Lower leg skin (tissue), 3 donors: ENCODE measurements at regions not wholly inside any gene's neighbourhood (a gene's known extent, or its start where the extent isn't known, plus 50 kb on each side); places are given as distances from the start of the nearest gene placed in this dataset.

Source experiments
- POLR2A ChIP-seq, 2 donors: fragments of 450-650 bp; IDR thresholded peaks; one replicate each; pipeline ENCODE4 v1.6.1; 2016 to 2017; ENCODE audit warnings: antibody characterized with exemption in 2 of 2, mild to moderate bottlenecking in 1 of 2, moderate library complexity in 1 of 2
- TF ChIP-seq, protein P1 (sequence below), 3 donors: fragments of 450-650 bp; IDR thresholded peaks; one replicate each; pipeline ENCODE4 v1.5.1; 2016; ENCODE audit warnings: antibody characterized with exemption in 3 of 3, mild to moderate bottlenecking in 3 of 3, moderate library complexity in 2 of 3

DNA sequence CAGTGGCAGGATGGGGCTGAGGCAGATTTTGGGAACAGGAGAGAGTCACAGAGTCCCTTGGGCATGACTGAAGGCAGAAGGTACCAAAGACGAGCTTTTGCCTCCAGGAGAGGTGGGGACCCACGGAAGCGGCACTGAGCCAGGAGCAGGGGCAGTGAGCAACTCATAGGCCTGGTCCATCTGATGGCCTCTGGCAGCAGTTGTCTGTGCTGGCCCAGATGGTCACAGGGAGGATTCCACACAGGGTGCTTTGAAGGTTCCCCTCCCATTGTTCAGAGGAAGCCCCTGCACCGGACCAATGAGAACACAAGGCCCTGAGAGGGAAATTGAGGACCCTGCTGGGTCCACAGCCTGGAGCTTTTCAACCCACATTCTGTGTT, 360.3 kb upstream of the TNRC6C start:
- TF ChIP-seq, protein P1, sequence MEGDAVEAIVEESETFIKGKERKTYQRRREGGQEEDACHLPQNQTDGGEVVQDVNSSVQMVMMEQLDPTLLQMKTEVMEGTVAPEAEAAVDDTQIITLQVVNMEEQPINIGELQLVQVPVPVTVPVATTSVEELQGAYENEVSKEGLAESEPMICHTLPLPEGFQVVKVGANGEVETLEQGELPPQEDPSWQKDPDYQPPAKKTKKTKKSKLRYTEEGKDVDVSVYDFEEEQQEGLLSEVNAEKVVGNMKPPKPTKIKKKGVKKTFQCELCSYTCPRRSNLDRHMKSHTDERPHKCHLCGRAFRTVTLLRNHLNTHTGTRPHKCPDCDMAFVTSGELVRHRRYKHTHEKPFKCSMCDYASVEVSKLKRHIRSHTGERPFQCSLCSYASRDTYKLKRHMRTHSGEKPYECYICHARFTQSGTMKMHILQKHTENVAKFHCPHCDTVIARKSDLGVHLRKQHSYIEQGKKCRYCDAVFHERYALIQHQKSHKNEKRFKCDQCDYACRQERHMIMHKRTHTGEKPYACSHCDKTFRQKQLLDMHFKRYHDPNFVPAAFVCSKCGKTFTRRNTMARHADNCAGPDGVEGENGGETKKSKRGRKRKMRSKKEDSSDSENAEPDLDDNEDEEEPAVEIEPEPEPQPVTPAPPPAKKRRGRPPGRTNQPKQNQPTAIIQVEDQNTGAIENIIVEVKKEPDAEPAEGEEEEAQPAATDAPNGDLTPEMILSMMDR (IDR thresholded peaks at IDR 0.05), result no peak
- no peak for TF ChIP-seq POLR2A (IDR thresholded peaks at IDR 0.05)
